GM11168 (cell line): ENCODE measurements at regions not wholly inside any gene's neighbourhood (a gene's known extent, or its start where the extent isn't known, plus 50 kb on each side); places are given as distances from the start of the nearest gene placed in this dataset.

Source experiments
- in situ Hi-C: fragments of 300-500 bp; cut with MboI; formaldehyde crosslinking; loops from one replicate; pipeline ENCODE4 v1.12.0; 2022; ENCODE audit warnings: low sequenced_read_pairs; ENCODE audit not compliant: unreplicated experiment

- in situ Hi-C loops, result loop anchor here (25.0 kb wide), 1 partner anchor 704 kb away; no protein-coding TSS in a partner anchor
Observed at GRCh38 chrX:110866421-110866820, 70.8 kb upstream of the CHRDL1 start.

GRCh38 chrX:110863883-110864282 lies 68.3 kb upstream of the CHRDL1 start:
- in situ Hi-C loops, result loop anchor here (25.0 kb wide), 1 partner anchor 702 kb away; no protein-coding TSS in a partner anchor

- in situ Hi-C loops, result loop anchor here (25.0 kb wide), 1 partner anchor 696 kb away; no protein-coding TSS in a partner anchor
Observed at GRCh38 chrX:110858565-110858964, 62.9 kb upstream of the CHRDL1 start.

GRCh38 chrX:110853610-110854009 lies 58.0 kb upstream of the CHRDL1 start:
- in situ Hi-C loops, result loop anchor here (5.0 to 25.0 kb wide), 2 partner anchors 396 to 691 kb away; no protein-coding TSS in a partner anchor

- in situ Hi-C loops, result loop anchor here (5.0 to 25.0 kb wide), 2 partner anchors 395 to 690 kb away; no protein-coding TSS in a partner anchor
Observed at GRCh38 chrX:110852180-110852579, 56.6 kb upstream of the CHRDL1 start.

GRCh38 chrX:110851780-110852179 lies 56.2 kb upstream of the CHRDL1 start:
- in situ Hi-C loops, result loop anchor here (5.0 to 25.0 kb wide), 2 partner anchors 394 to 689 kb away; no protein-coding TSS in a partner anchor

GRCh38 chrX:110847334-110847733 lies 51.7 kb upstream of the CHRDL1 start:
- in situ Hi-C loops, result no loop called here

GRCh38 chrX:110846071-110846470 lies 50.5 kb upstream of the CHRDL1 start:
- in situ Hi-C loops, result no loop called here
